GM12878 (cell line): ENCODE measurements at regions not wholly inside any gene's neighbourhood (a gene's known extent, or its start where the extent isn't known, plus 50 kb on each side); places are given as distances from the start of the nearest gene placed in this dataset.

Source experiments
- BACH1 ChIP-seq: fragments of 450-650 bp; IDR thresholded peaks from 2 replicates; pipeline ENCODE4 v1.6.1; 2017; ENCODE audit warnings: mild to moderate bottlenecking, borderline replicate concordance
- CBX3 ChIP-seq: fragments of 200-600 bp; sonication (generic); IDR thresholded peaks from 2 replicates; pipeline ENCODE4 v1.6.1; 2016; ENCODE audit warnings: low read depth, borderline replicate concordance
- EZH2 ChIP-seq: IDR thresholded peaks from 2 replicates; pipeline ENCODE4 v1.6.1; 2012; ENCODE audit warnings: low read depth, mild to moderate bottlenecking, control low read depth, inconsistent platforms, low read length, borderline replicate concordance; ENCODE audit not compliant: control insufficient read depth
- HCFC1 ChIP-seq: fragments of 150-350 bp; IDR thresholded peaks from 2 replicates; pipeline ENCODE4 v1.6.1; 2014; ENCODE audit warnings: low read length
- KLF5 ChIP-seq: fragments of 450-650 bp; IDR thresholded peaks from 2 replicates; pipeline ENCODE4 v1.6.1; 2014; ENCODE audit warnings: mild to moderate bottlenecking; ENCODE audit not compliant: partially characterized antibody
- NR2C2 ChIP-seq: IDR thresholded peaks from 2 replicates; pipeline ENCODE4 v1.6.1; 2011; ENCODE audit warnings: borderline replicate concordance, low read depth; ENCODE audit not compliant: control insufficient read depth, insufficient read length
- PAX5 ChIP-seq: IDR thresholded peaks from 2 replicates; pipeline ENCODE4 v1.6.1; 2011; ENCODE audit warnings: low read depth, low read length, borderline replicate concordance
- POLR2A ChIP-seq: IDR thresholded peaks from 2 replicates; pipeline ENCODE4 v1.6.1; 2011; ENCODE audit warnings: low read depth, mild to moderate bottlenecking, low read length
- RAD21 ChIP-seq: IDR thresholded peaks from 2 replicates; pipeline ENCODE4 v1.6.1; 2011; ENCODE audit warnings: mild to moderate bottlenecking, low read depth, low read length, moderate library complexity; ENCODE audit not compliant: insufficient read depth
- SRF ChIP-seq, 2 experiments: IDR thresholded peaks; 2 replicates each; pipeline ENCODE4 v1.6.1; 2011; ENCODE audit warnings: low read depth in 2 of 2, low read length in 2 of 2, mild to moderate bottlenecking in 1 of 2, moderate library complexity in 1 of 2
- TF ChIP-seq, protein P1 (sequence below): fragments of 450-650 bp; formaldehyde crosslinking; IDR thresholded peaks from 2 replicates; pipeline ENCODE4 v1.5.0; 2022; ENCODE audit warnings: mild to moderate bottlenecking, missing genetic modification characterization
- TF ChIP-seq, protein P2 (sequence below): IDR thresholded peaks from 2 replicates; pipeline ENCODE4 v1.6.1; 2012; ENCODE audit warnings: improper control_type of control experiment, low read depth, low read length; ENCODE audit not compliant: insufficient replicate concordance
- TF ChIP-seq, protein P3 (sequence below), 3 experiments: IDR thresholded peaks in 2 of 3; conservative IDR thresholded peaks in 1 of 3; 2 replicates each; pipeline ENCODE4 v1.5.1; 2011; ENCODE audit warnings: low read depth in 3 of 3, low read length in 3 of 3, mild to moderate bottlenecking in 3 of 3, control low read depth in 2 of 3, moderate library complexity in 2 of 3, inconsistent platforms in 1 of 3, mixed read lengths in 1 of 3; ENCODE audit not compliant: control insufficient read depth in 2 of 3, insufficient read depth in 1 of 3; ENCODE audit errors: extremely low read depth in 1 of 3

DNA sequence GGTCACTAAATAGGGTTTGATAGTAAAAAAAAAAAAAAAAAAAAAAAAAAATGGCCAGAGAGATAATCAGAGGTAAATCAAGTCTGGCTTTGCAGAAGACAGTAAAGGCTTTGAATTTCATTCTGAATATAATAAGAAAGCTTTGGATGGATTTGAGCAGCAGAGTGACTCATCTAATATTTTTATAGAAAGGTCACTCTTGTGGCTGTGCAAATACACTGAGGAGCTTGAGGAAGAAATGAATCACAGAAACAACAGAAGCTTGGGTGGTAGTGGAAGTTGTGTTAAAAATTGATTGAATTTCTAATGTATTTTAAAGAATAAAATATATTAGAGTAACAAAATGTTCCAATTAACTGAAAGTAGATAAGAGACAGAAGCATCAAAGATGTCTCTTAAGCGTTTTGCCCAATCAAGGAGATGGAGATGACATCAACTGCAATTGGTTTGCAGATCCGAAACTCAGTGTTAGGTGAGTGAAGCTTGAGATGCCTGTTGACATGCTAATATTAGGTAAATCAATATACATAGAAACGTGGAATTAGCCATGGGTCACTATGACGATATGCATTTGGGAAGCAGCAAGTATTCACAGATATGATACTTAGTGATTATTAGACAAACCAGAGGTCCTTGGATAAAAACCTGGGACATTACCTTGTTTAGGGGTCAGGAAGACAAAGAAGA, 280.5 kb downstream of the GPM6A start:
- TF ChIP-seq CBX3: no peak
- TF ChIP-seq NR2C2: no peak
- TF ChIP-seq BACH1: no peak
- no peak for TF ChIP-seq POLR2A
- no peak for TF ChIP-seq PAX5
- TF ChIP-seq, protein P1, sequence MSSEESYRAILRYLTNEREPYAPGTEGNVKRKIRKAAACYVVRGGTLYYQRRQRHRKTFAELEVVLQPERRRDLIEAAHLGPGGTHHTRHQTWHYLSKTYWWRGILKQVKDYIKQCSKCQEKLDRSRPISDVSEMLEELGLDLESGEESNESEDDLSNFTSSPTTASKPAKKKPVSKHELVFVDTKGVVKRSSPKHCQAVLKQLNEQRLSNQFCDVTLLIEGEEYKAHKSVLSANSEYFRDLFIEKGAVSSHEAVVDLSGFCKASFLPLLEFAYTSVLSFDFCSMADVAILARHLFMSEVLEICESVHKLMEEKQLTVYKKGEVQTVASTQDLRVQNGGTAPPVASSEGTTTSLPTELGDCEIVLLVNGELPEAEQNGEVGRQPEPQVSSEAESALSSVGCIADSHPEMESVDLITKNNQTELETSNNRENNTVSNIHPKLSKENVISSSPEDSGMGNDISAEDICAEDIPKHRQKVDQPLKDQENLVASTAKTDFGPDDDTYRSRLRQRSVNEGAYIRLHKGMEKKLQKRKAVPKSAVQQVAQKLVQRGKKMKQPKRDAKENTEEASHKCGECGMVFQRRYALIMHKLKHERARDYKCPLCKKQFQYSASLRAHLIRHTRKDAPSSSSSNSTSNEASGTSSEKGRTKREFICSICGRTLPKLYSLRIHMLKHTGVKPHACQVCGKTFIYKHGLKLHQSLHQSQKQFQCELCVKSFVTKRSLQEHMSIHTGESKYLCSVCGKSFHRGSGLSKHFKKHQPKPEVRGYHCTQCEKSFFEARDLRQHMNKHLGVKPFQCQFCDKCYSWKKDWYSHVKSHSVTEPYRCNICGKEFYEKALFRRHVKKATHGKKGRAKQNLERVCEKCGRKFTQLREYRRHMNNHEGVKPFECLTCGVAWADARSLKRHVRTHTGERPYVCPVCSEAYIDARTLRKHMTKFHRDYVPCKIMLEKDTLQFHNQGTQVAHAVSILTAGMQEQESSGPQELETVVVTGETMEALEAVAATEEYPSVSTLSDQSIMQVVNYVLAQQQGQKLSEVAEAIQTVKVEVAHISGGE (CRISPR knock-in tag): no peak
- TF ChIP-seq HCFC1: no peak
- TF ChIP-seq, protein P2, sequence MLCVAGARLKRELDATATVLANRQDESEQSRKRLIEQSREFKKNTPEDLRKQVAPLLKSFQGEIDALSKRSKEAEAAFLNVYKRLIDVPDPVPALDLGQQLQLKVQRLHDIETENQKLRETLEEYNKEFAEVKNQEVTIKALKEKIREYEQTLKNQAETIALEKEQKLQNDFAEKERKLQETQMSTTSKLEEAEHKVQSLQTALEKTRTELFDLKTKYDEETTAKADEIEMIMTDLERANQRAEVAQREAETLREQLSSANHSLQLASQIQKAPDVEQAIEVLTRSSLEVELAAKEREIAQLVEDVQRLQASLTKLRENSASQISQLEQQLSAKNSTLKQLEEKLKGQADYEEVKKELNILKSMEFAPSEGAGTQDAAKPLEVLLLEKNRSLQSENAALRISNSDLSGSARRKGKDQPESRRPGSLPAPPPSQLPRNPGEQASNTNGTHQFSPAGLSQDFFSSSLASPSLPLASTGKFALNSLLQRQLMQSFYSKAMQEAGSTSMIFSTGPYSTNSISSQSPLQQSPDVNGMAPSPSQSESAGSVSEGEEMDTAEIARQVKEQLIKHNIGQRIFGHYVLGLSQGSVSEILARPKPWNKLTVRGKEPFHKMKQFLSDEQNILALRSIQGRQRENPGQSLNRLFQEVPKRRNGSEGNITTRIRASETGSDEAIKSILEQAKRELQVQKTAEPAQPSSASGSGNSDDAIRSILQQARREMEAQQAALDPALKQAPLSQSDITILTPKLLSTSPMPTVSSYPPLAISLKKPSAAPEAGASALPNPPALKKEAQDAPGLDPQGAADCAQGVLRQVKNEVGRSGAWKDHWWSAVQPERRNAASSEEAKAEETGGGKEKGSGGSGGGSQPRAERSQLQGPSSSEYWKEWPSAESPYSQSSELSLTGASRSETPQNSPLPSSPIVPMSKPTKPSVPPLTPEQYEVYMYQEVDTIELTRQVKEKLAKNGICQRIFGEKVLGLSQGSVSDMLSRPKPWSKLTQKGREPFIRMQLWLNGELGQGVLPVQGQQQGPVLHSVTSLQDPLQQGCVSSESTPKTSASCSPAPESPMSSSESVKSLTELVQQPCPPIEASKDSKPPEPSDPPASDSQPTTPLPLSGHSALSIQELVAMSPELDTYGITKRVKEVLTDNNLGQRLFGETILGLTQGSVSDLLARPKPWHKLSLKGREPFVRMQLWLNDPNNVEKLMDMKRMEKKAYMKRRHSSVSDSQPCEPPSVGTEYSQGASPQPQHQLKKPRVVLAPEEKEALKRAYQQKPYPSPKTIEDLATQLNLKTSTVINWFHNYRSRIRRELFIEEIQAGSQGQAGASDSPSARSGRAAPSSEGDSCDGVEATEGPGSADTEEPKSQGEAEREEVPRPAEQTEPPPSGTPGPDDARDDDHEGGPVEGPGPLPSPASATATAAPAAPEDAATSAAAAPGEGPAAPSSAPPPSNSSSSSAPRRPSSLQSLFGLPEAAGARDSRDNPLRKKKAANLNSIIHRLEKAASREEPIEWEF: no peak
- TF ChIP-seq, protein P3, sequence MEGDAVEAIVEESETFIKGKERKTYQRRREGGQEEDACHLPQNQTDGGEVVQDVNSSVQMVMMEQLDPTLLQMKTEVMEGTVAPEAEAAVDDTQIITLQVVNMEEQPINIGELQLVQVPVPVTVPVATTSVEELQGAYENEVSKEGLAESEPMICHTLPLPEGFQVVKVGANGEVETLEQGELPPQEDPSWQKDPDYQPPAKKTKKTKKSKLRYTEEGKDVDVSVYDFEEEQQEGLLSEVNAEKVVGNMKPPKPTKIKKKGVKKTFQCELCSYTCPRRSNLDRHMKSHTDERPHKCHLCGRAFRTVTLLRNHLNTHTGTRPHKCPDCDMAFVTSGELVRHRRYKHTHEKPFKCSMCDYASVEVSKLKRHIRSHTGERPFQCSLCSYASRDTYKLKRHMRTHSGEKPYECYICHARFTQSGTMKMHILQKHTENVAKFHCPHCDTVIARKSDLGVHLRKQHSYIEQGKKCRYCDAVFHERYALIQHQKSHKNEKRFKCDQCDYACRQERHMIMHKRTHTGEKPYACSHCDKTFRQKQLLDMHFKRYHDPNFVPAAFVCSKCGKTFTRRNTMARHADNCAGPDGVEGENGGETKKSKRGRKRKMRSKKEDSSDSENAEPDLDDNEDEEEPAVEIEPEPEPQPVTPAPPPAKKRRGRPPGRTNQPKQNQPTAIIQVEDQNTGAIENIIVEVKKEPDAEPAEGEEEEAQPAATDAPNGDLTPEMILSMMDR (IDR thresholded peaks at IDR 0.05 in 2 of 3, conservative IDR thresholded peaks at IDR 0.05 in 1 of 3; ENCODE audit: control insufficient read depth in 2 of 3, extremely low read depth in 1 of 3, insufficient read depth in 1 of 3, low read depth in 3 of 3, low read length in 3 of 3): no peak
- no peak for TF ChIP-seq EZH2
- TF ChIP-seq KLF5: no peak
- no peak for TF ChIP-seq SRF (IDR thresholded peaks at IDR 0.05; ENCODE audit: low read depth in 2 of 2, low read length in 2 of 2)
- TF ChIP-seq RAD21: no peak
